ENCODE measurements at regions not wholly inside any gene's neighbourhood (a gene's known extent, or its start where the extent isn't known, plus 50 kb on each side); places are given as distances from the start of the nearest gene placed in this dataset.
"Not testable (repeated sequence)": the region's sequence is repeated elsewhere in the genome, so short reads cannot be mapped to it uniquely, and the experiment has no call there.

DNA sequence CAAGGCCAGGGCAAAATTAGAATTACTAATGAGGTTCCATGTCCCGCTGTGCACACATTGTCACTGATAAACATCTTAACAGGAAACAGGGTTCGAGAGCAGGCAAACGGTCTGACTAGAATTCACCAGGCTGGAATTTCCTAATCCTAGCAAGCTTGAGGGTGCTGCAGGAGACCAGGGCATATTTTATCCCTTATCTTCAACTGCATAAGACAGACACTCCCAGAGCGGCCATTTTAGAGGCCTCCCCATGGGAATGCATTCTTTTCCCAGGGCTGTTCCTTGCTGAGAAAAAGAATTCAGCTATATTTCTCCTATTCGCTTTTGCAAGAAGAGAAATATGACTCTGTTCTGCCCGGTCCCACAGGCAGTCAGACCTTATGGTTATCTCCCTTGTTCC is 282.5 kb upstream of the TACR3 start:
- in situ Hi-C loops (cut with MboI; ENCODE audit: low sequenced_read_pairs): not testable (repeated sequence)

DNA sequence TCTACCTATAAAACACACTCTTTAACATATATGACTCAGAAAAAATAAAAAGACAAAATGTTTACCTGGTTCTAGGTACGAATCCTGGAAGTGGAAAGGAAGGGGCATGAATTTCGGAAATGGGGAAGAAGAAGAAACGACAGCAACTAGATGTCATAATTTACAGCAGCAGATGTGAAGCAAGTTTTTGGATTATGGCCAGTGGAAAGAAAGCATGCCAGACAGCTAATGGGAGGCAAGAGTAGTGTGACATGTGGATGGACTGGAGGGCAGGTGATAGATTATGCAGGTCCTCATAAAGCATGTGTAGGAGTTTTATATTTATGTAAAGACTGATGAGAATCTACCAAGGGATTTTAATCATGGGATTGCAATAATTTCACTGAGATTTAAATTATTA is 279.0 kb upstream of the TACR3 start:
- in situ Hi-C loops (cut with MboI; ENCODE audit: low sequenced_read_pairs): no loop called here

- in situ Hi-C loops (cut with MboI; ENCODE audit: low sequenced_read_pairs): no loop called here
These were observed 276.9 kb upstream of the TACR3 start for GRCh38 chr4:103996637-103997036.

DNA sequence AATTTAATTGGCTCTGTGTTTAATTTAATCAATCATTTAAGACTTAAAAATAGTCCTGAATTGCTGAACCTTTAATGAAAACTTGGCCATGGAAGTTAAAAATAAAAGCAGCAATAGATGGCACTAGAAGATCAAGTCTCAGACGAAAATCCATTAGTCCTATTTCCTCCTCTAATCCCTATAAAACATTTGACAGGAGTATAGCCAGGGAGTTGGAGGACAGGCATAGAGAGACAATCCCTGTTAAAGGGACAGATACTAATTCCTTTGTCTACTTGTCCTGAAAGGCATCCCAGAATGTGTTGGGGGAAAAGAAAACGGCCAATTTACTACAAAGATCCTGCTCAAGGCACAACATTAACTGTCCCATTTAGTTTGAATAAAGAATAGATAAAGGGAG is 276.3 kb upstream of the TACR3 start:
- in situ Hi-C loops (cut with MboI; ENCODE audit: low sequenced_read_pairs): no loop called here

- in situ Hi-C loops (cut with MboI; ENCODE audit: low sequenced_read_pairs): no loop called here
These were observed 274.3 kb upstream of the TACR3 start for GRCh38 chr4:103994059-103994458.

- in situ Hi-C loops (cut with MboI; ENCODE audit: low sequenced_read_pairs): no loop called here
These were observed 262.7 kb upstream of the TACR3 start for GRCh38 chr4:103982454-103982853.

- in situ Hi-C loops (cut with MboI; ENCODE audit: low sequenced_read_pairs): no loop called here
These were observed 228.6 kb upstream of the TACR3 start for GRCh38 chr4:103948244-103949018.

DNA sequence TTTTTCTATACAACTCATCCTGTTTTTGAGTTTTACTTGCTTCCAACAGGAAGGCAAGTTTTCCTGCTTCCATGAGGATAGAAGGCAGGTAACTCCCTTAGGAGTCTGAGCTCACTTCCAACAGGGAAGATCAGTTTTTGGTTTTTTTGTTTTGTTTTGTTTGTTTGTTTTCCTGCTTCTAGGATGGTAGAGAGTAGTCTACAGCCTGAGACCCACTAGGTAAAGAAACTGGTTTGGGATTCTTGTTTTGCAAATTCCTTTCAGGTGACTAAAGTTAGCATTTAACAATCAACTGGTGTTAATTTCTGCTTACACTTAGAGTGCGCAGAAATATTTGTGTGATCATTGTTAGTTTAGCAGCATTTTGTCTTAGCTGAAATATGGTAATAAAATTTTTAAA is 227.8 kb upstream of the TACR3 start:
- in situ Hi-C loops (cut with MboI; ENCODE audit: low sequenced_read_pairs): no loop called here

DNA sequence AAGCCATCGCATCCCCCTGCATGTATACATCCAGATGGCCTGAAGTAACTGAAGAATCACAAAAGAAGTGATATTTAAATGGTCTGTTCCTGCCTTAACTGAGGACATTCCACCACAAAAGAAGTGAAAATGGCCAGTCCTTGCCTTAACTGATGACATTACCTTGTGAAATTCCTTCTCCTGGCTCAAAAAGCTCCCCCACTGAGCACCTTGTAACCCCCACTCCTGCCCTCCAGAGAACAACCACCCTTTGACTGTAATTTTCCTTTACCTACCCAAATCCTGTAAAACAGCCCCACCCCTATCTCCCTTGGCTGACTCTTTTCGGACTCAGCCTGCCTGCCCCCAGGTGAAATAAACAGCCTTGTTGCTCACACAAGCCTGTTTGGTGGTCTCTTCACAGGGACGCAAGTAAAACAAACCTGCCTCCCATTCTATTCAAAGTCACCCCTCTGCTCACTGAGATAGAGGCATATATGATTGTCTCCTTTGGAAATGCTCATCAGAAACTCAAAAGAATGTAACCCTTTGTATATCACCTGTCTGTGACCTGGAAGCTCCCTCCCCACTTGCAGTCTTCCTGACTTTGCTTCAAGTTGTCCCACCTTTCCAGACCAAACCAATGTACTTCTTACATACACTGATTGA is 227.0 kb upstream of the TACR3 start:
- in situ Hi-C loops (cut with MboI; ENCODE audit: low sequenced_read_pairs): not testable (repeated sequence)

DNA sequence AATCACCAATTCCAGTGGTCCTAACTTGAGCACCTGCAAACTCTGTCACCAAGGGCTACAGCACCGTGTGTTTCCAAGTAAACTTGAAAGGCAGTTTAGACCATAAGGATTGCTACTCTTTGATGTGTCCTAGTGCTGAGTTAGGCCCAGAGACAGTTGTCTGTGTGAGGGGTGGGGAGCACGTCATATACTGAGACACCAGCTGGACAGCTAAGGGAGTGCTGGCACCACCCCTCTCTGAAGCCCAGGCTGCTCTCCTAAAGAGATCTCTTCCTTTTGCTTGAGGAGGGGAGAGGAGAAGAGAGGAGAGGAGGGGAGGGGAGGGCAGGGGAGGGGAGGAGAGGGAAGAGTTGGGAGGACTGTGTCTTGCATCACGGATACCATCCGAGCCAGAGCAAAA is 218.7 kb upstream of the TACR3 start:
- in situ Hi-C loops (cut with MboI; ENCODE audit: low sequenced_read_pairs): no loop called here

- in situ Hi-C loops (cut with MboI; ENCODE audit: low sequenced_read_pairs): no loop called here
These were observed 216.9 kb upstream of the TACR3 start for GRCh38 chr4:103936653-103937145.

DNA sequence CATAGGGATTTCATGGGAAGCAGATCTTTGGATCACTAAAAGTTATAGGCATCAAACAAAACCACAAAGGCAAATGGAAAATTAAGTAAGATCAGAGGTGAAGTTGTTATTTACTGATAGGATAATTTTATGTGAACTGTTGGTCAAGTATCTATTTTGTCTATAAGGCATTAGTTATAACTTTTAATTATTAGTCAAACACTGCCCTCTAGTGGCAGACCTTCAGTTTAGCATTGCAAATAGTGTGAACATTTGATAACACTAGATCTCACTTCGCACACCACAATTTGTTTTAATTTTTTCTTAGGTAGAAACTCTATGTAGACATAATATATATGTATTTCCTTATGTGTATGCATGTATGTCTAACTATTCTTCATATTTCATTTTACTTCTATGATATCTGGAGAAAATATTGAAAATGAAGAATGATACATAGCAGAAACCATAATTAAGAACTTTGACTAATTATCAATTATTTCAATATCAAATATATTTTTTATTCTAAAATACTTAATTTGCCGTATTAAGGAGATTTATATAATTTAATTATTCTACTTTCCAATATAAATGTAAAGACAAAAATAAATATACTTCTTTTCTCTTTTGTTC is 214.5 kb upstream of the TACR3 start:
- in situ Hi-C loops (cut with MboI; ENCODE audit: low sequenced_read_pairs): no loop called here

GRCh38 chr4:103928370-103928769 is 208.6 kb upstream of the TACR3 start:
- in situ Hi-C loops (cut with MboI; ENCODE audit: low sequenced_read_pairs): no loop called here

GRCh38 chr4:103923551-103923950 is 203.8 kb upstream of the TACR3 start:
- in situ Hi-C loops (cut with MboI; ENCODE audit: low sequenced_read_pairs): no loop called here

DNA sequence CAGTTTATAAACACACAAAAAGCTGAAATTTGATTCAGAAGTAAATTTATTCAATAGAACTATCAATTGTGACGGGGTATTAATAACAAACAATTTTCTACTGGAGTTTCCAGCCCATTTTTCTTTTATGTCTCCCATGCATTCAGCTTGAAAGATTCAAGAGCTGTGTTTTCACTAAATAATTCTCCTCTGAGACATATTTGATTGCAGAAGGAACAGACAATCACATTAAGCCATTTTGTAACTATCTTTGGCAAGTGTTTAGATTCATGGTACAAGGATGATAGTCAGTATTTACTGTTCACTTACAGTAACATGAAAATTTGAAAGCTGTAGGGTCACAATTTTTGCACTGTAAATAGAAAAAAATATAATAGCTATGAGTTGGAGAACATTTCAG is 198.4 kb upstream of the TACR3 start:
- in situ Hi-C loops (cut with MboI; ENCODE audit: low sequenced_read_pairs): no loop called here

GRCh38 chr4:103915224-103915869 is 195.6 kb upstream of the TACR3 start:
- in situ Hi-C loops (cut with MboI; ENCODE audit: low sequenced_read_pairs): no loop called here

- in situ Hi-C loops (cut with MboI; ENCODE audit: low sequenced_read_pairs): no loop called here
These were observed 187.6 kb upstream of the TACR3 start for GRCh38 chr4:103907414-103907813.

- in situ Hi-C loops (cut with MboI; ENCODE audit: low sequenced_read_pairs): no loop called here
These were observed 184.3 kb upstream of the TACR3 start for GRCh38 chr4:103904123-103904522.

GRCh38 chr4:103902730-103903129 is 182.9 kb upstream of the TACR3 start:
- in situ Hi-C loops (cut with MboI; ENCODE audit: low sequenced_read_pairs): no loop called here

GRCh38 chr4:103895876-103896465 is 176.2 kb upstream of the TACR3 start:
- in situ Hi-C loops (cut with MboI; ENCODE audit: low sequenced_read_pairs): no loop called here

DNA sequence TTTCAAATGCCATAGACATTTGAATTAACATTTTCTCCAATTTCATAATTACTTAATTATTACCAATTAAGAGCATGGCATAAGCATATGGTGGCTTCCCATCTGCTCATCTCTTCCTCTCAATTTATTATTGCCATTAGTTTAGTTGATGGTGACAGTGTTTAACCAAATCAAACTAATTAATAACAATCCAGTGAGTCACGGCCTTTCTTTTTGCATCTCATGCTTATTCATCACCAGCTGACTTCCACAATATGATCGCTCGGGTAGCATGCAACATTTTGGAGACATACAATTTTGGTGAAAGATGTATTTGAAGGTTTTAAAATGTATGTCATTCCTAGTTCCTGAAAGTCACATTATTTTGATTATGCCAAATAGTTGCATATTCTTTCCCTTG is 172.8 kb upstream of the TACR3 start:
- in situ Hi-C loops (cut with MboI; ENCODE audit: low sequenced_read_pairs): no loop called here

Measured in HL-60/S4 (cell line).